SU-DHL-6 (cell line): ENCODE measurements at regions not wholly inside any gene's neighbourhood (a gene's known extent, or its start where the extent isn't known, plus 50 kb on each side); places are given as distances from the start of the nearest gene placed in this dataset.

Experiments
- H2AFZ ChIP-seq: fragments of 200-600 bp; sonication (generic); 2 replicates; pipeline ENCODE4 v1.6.1; 2014; ENCODE audit warnings: low read depth, mild to moderate bottlenecking, moderate library complexity, mixed read lengths, antibody characterized with exemption, low read length; ENCODE audit not compliant: severe bottlenecking
- H3F3A ChIP-seq: fragments of 200-600 bp; shearing (Covaris generic); 2 replicates; pipeline ENCODE4 v1.6.0; 2016; ENCODE audit warnings: antibody characterized with exemption, mild to moderate bottlenecking; ENCODE audit not compliant: insufficient read depth
- H3K27ac ChIP-seq: fragments of 200-600 bp; sonication (generic); 2 replicates; pipeline ENCODE4 v1.5.1; 2016; ENCODE audit warnings: low read depth, mild to moderate bottlenecking, low read length, moderate library complexity, mixed read lengths
- H3K27me3 ChIP-seq: fragments of 200-600 bp; sonication (generic), shearing (Covaris generic); 2 replicates; pipeline ENCODE4 v1.6.0; 2014; ENCODE audit warnings: mild to moderate bottlenecking, low read length
- H3K36me3 ChIP-seq: fragments of 200-600 bp; sonication (generic); 2 replicates; pipeline ENCODE4 v1.6.1; 2014; ENCODE audit warnings: mild to moderate bottlenecking, low read length, mixed read lengths
- H3K4me2 ChIP-seq: fragments of 300-600, 200-600 bp; shearing (Covaris generic), sonication (generic); 2 replicates; pipeline ENCODE4 v1.6.0; 2014; ENCODE audit warnings: low read length, low read depth, mild to moderate bottlenecking; ENCODE audit not compliant: poor library complexity, severe bottlenecking
- H3K4me3 ChIP-seq: fragments of 200-600 bp; sonication (generic); 2 replicates; pipeline ENCODE4 v1.5.1; 2014; ENCODE audit warnings: antibody characterized with exemption, low read length, mild to moderate bottlenecking, mixed read lengths; ENCODE audit not compliant: insufficient read depth, poor library complexity, severe bottlenecking
- H3K79me2 ChIP-seq: fragments of 200-600 bp; sonication (generic); 2 replicates; pipeline ENCODE4 v1.6.1; 2014; ENCODE audit warnings: mild to moderate bottlenecking, low read length, moderate library complexity; ENCODE audit not compliant: insufficient read depth
- H3K9ac ChIP-seq: fragments of 200-600 bp; sonication (generic); 2 replicates; pipeline ENCODE4 v1.7.0; 2014; ENCODE audit warnings: mild to moderate bottlenecking, low read length
- H3K9me2 ChIP-seq: fragments of 200-600 bp; sonication (generic); replicated peaks from 2 replicates; pipeline ENCODE4 v1.6.1; 2014; ENCODE audit warnings: low read length; ENCODE audit not compliant: insufficient read depth
- H3K9me3 ChIP-seq: fragments of 200-600 bp; sonication (generic); 2 replicates; pipeline ENCODE4 v1.6.1; 2014; ENCODE audit warnings: low read length, mixed read lengths; ENCODE audit not compliant: insufficient read depth
- H4K20me1 ChIP-seq: fragments of 200-600 bp; sonication (generic); 2 replicates; pipeline ENCODE4 v1.6.1; 2014; ENCODE audit warnings: low read depth, mild to moderate bottlenecking, antibody characterized with exemption, low read length, moderate library complexity, mixed read lengths
- EZH2phosphoT487 ChIP-seq: fragments of 200-600 bp; sonication (generic), shearing (Covaris generic); conservative IDR thresholded peaks from 2 replicates; pipeline ENCODE4 v1.6.1; 2018; ENCODE audit warnings: mild to moderate bottlenecking, antibody characterized with exemption, low read length, moderate library complexity, mixed read lengths
- TF ChIP-seq, protein P1 (sequence below): fragments of 200-600 bp; sonication (generic); IDR thresholded peaks from one replicate; pipeline ENCODE4 v1.5.1; 2017; ENCODE audit warnings: antibody characterized with exemption, mild to moderate bottlenecking, low read length, moderate library complexity; ENCODE audit not compliant: insufficient read depth, poor library complexity, severe bottlenecking

DNA sequence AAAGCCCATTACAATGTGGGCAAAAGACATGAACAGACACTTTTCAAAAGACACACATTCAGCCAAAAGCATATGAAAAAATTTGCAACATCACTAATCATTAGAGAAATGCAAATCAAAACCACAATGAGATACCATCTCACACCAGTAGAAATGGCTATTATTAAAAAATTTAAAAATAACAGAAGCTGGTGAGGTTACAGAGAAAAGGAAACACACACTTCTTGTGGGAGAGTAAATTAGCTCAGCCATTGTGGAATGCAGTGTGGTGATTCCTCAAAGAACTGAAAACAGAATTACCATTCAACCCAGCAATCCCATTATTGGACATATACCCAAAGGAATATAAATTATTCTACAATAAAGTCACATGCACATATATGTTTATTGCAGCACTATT lies 585.2 kb upstream of the TUSC1 start:
- H3K9me3 ChIP-seq, result no peaks in the 10 kb centered on the region
- H4K20me1 ChIP-seq, result no peaks in the 10 kb centered on the region
- no peak overlapping the region for H2AFZ ChIP-seq
- H3K9me2 ChIP-seq, result no peaks in the 10 kb centered on the region
- no peaks in the 10 kb centered on the region for H3K27me3 ChIP-seq
- H3K9ac ChIP-seq, result no peak overlapping the region
- TF ChIP-seq, protein P1, sequence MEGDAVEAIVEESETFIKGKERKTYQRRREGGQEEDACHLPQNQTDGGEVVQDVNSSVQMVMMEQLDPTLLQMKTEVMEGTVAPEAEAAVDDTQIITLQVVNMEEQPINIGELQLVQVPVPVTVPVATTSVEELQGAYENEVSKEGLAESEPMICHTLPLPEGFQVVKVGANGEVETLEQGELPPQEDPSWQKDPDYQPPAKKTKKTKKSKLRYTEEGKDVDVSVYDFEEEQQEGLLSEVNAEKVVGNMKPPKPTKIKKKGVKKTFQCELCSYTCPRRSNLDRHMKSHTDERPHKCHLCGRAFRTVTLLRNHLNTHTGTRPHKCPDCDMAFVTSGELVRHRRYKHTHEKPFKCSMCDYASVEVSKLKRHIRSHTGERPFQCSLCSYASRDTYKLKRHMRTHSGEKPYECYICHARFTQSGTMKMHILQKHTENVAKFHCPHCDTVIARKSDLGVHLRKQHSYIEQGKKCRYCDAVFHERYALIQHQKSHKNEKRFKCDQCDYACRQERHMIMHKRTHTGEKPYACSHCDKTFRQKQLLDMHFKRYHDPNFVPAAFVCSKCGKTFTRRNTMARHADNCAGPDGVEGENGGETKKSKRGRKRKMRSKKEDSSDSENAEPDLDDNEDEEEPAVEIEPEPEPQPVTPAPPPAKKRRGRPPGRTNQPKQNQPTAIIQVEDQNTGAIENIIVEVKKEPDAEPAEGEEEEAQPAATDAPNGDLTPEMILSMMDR, result no peak
- no peak for TF ChIP-seq EZH2phosphoT487
- no peak overlapping the region for H3K4me3 ChIP-seq
- no peaks in the 10 kb centered on the region for H3F3A ChIP-seq
- H3K36me3 ChIP-seq, result no peaks in the 10 kb centered on the region
- no peak overlapping the region for H3K27ac ChIP-seq
- no peaks in the 10 kb centered on the region for H3K79me2 ChIP-seq
- no peak overlapping the region for H3K4me2 ChIP-seq

- H2AFZ ChIP-seq, result no peak overlapping the region
- H3K4me3 ChIP-seq, result no peak overlapping the region
These were observed 584.3 kb upstream of the TUSC1 start for GRCh38 chr9:26262421-26263107.

DNA sequence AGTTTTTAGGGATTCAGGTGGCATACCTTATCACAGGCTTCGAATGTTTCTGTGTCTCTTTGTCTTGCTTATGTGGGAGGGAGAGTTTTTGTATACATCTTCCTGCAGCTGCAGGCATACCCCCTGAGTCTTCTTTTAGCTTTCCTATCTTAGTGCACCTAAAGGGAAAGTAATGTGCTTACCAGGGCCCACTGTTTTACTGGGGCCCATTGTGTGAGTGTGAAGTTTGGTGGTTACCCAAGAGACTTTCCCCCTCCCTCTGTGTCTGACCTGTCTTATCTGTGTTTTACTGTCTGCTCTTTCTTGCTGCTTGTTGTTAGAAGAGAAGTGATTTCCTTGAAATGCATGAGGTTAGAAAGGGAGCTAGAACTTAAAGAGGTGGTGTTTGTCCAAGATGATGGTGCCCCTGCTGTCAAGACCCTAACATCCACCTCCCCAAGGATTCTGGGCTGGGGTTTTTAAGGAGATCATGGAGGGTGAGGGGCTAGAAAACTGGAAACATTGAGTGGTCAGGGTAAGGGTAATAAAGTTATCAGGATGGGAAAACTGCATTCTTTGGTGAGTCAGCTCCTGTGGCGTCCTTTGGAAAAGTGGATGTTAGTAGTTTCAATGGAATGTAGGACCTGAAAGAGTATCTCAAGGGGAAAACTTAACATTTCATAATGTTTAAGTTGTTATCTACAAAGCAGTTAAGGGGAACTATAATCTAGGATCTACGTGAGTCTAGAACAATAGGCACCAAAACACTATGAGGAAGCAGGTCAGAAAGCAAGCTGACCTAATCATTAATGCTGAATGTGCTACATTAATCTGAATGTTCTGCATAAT lies 583.5 kb upstream of the TUSC1 start:
- Histone ChIP-seq H3K9me2 (no peaks in the 10 kb centered on the region), H2AFZ (no peak overlapping the region), H3K4me3 (no peak overlapping the region), H3K4me2 (no peak overlapping the region), H4K20me1 (no peaks in the 10 kb centered on the region), H3K36me3 (no peaks in the 10 kb centered on the region), H3K27me3 (no peaks in the 10 kb centered on the region), H3K9ac (no peak overlapping the region), H3K9me3 (no peaks in the 10 kb centered on the region), H3K27ac (no peak overlapping the region), H3F3A (no peaks in the 10 kb centered on the region), H3K79me2 (no peaks in the 10 kb centered on the region)
- TF ChIP-seq, protein P1, result no peak
- no peak for TF ChIP-seq EZH2phosphoT487

More at GRCh38 chr9:26262421-26263107, 584.3 kb upstream of the TUSC1 start:
- H3K9me2 ChIP-seq, result no peaks in the 10 kb centered on the region
- no peaks in the 10 kb centered on the region for H3K79me2 ChIP-seq
- no peaks in the 10 kb centered on the region for H3K36me3 ChIP-seq
- no peaks in the 10 kb centered on the region for H3F3A ChIP-seq
- TF ChIP-seq EZH2phosphoT487, result no peak
- TF ChIP-seq, protein P1, result no peak
- no peak overlapping the region for H3K4me2 ChIP-seq
- H3K9ac ChIP-seq, result no peak overlapping the region
- no peaks in the 10 kb centered on the region for H3K27me3 ChIP-seq
- H3K27ac ChIP-seq, result no peak overlapping the region
- no peaks in the 10 kb centered on the region for H3K9me3 ChIP-seq
- no peaks in the 10 kb centered on the region for H4K20me1 ChIP-seq
